HG03139 (cell line): ENCODE measurements at regions not wholly inside any gene's neighbourhood (a gene's known extent, or its start where the extent isn't known, plus 50 kb on each side); places are given as distances from the start of the nearest gene placed in this dataset.
A peak's percentile ranks its signal among the peaks of the same experiment; 100 is the strongest.

ENCODE experiments used
- ATAC-seq: cut with Tn5 transposase; IDR thresholded peaks from one replicate; pipeline ENCODE4 v1.9.1; 2021; ENCODE audit not compliant: unreplicated experiment

DNA sequence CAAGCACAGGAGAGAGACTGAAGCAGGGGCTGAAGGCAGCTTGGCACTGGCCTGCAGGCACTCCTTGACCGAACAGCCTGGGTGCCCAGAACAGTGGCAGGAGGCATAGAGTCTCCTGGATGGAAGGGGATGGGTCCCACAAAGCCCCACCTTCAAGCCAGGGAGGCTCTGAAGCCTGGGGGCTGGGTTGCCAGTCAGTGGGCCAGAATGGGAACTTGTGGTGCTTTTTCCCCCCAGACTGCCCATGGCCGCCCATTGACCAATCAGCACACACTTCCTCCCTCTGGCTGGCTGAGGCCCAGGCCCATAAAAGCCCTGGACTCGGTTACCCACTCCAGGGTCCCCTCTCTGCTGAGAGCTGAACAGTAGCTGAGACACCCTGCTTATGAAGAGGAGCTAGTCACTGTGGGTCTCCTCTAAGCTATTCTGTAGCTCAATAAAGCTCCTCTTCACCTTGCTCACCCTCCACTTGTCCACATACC lies 109.6 kb downstream of the ELAPOR2 start:
- no peak for ATAC-seq

DNA sequence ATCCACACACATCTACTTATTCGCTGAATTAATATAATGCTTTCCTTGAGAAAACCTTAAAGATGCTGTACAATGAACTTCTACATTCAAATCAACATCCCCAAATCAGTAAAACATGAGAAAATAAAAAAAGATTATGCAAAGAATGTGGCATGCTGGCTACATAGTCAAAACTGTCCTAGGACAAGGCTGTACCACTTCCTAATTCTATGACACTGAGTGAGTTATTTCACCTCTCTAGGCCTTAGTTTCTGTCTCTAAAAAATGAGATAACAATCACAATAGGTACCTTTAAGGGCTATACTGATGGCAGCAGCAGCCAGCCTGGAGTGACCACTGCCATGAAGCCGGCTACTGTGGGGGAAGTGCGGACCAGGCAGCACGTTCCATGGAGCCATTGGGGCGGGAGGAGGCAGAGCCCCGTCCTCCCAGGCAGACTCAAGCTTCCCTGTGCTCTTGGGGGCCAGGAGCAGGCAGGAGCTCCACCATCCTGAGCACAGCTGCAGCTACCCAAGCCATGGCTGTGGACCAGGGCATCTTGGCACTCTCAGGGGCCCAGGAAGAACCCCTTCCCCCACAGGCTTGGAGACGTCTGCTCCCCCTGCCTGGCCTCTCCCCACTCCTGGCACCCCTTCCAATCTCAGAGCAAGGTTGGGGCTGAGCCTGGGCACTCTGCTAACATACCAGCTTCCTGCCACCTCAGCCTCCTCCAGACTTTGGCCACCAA lies 110.2 kb downstream of the ELAPOR2 start:
- ATAC-seq: peak; percentile 89

DNA sequence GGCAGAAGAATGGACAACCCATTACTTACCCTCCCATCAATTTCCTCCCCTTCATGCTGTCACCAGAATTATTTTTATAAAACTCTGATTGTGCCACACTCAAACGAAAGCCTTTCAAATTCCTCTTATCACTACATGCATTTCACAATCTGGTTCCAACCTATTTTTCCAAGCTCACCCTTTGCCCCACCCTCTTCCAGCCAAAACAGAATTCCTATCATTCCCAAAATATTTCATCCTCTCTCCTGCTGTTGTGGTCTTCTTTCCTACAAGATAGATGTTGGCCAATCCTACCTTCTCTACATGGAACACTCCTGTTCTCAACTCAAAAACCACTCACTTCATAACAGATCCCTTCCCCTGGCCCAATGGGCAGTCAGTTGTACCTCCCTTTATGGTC lies 111.5 kb downstream of the ELAPOR2 start:
- ATAC-seq: no peak

DNA sequence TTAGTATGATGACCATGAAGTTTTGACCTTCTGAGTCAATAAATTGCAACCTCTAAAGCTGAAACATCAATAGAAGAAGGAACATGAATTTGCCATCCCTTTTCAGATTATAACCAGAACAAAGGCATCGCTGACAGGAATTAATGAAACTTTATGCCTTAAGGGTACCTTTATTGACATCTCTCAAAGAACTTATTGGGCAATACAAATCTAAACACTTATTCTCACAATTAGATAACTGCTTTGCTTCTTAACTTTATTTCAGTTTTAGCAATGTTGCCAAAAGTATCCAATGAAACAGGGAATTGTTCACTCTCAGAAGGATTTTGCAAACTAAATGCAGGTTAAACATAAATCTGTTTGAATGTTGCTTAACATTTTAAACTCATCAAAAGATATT lies 116.0 kb downstream of the ELAPOR2 start:
- ATAC-seq: no peak

DNA sequence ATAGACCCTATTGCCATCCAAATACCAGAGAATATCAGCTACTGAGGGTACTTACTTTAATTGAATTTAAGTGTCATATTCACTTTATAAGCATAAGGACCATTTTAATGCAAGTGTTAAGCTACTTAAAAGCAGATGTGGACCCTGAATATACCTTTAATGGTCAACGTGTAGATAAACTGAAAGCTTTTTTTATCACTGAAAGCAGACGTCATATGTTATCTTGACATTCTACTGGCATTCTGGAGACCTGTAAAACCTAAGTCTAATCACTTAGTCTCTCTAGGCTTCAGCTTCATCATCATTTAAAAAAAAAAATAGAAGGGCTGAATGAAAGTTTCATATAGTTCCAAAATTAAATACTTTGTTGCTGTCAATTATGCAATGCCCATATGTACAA lies 116.5 kb downstream of the ELAPOR2 start:
- ATAC-seq: no peak

DNA sequence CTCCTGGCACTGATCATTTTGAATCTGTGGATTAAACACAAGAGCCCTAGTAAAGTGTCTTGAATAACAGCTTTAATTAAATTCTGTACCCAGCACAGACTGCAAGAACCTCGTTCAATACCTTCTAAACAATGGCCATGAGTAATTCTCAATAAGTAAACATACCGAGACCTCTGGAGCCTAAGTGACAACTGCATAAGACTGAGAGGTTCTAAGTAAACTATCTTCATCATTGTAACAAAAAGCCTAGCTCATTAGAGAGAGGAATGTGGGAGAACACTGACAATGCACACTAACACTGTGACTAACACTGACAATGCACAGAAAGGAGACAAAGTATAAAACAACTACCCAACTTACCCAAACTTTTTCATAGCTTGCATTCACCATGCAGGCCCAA lies 117.4 kb downstream of the ELAPOR2 start:
- ATAC-seq: no peak

DNA sequence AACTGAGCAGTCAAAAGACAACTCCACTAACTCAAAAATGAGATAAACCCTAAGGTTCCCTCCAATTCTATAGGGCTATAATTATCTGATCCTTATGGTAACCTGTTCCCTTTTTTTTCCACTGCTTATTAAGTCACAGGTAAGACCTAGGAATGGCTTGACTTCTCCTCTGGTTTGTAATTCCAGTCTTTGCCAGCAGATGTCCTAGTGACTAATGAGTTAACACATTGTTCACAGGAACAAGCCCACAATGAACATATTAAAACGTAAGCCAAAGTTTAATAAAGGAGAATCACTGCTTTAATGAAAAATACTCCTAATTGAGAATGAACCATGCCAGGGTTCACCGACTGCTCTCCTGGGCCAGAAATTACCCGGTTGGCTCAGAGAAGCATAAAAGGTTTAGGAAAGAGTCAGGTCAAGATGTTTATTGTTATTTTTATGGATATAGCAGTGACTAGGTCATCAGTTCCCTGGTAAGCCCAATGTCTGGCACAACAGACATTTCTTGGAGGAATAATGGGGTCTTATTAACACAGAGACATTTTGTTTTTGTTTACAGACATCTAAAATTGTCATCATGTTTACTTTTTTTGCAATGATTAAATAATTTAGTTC lies 120.1 kb downstream of the ELAPOR2 start:
- ATAC-seq: peak; percentile 77

DNA sequence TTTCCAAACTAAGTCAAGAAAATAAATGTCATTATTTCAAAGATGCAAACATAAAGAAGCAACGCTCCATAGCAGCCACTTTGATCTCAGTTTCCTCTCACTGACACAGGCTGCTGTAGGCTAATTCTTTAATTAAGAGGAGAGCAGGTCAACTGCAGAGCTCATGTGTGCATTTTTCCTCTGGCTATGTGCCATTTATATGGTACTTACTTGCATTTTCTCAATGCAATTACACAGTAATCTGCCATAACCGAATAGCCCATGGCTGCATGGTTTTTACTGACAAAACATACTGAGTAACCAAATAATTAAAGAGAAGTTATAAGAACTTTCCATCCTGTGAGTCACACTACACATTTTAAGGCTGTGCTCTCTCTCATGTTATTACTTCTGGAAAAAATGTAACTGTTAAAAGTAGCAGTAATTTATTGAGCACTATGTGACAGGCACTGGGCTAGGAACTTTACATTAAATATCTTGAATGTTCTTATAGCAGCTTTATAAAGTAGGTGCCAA lies 122.0 kb downstream of the ELAPOR2 start:
- no peak for ATAC-seq

DNA sequence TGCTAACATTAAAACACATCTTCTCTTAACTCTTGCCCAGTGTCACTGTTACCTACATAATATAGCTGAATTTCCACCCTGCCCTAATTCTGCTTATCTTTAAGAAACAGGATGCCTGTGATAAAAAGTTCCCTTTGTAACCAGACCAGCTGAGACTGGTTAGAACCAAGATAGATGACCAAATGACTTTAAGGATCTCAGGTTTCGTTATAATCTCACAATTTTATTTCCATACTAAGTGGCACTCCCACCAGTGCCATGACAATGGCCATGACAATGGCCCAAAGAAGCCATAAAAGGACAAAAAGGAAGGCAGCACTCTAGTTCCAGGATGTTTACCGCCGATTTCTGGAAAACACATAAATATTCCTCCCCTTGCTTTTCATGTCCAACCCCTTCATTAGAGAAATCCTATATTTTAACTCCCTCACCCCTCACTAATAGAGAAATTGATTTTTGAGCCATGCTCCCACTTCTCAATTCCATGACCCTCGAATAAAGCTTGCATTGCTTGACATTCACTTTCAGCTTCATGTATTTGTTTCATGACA lies 126.1 kb downstream of the ELAPOR2 start:
- ATAC-seq: no peak

DNA sequence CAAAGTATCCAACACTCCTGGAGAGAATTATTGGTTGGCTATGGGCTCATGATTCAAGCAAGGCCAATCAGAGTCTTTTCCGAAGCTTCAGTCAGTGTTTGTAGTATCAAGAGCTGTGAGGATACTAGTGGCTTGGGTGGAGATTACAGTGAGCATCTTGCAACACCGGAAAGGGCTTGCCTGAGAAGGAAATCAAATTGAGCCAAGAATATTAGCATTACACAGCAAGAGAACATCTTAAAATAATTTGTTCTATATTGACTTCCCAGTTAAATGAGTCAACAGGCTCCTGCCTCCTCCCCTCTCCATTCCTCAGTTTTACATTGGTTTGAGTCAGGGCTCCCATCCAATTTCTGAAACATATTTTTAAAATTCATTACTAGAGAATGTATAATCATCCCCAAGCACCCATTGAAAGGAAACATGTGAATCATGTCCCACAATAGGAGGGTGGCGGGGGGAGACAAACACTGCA lies 127.4 kb downstream of the ELAPOR2 start:
- ATAC-seq: no peak

DNA sequence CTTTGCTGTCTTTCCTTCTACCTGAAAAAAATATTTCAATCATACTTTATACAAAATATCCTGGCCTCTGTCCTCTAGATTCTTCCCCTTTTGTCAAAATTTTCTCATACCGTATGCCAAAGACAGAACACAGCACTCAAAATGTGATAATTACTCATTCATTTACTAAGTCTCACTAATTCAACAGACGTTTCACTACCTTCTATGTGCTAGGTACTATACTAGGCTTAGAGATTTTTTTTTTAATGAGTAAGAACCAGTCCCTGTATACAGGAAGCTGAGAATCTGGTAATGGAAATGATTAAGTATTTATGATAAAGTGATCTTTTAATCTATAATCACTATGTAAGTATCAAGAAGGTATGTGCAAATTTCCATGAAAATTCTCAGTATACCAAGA lies 128.0 kb downstream of the ELAPOR2 start:
- ATAC-seq: no peak

DNA sequence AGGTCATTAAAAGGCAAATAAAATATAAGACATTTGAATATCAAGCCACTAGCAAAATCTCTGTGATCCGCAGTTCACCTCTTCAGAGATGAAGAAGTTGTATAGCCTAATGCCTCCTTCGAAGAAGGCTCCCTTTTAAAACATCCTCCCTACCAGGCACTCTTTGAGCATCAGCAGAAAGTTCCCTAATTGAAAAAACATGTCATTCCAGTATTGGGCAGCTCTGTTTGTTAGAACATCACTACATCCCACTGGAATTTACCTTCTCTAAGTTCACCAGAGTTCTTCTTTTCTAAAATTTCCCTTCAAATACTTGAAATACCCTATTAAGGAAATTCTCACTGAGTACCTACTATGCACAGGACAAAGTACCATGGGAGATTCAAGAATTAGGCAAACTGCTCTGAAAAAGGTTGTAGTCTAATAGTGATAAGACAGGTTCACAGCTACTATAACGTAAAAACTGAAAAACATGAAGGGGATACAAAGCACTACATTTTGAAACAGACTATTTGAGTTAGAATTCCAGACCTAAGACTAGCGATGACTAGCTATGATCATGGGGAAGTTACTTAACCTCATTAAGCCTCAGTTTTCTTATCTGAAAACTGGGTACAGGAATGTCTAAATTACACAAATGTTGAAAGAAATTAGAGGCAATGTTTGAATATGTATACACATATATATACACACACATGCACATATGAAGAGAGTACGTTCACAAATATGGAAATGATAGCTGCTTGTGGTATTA lies 128.7 kb downstream of the ELAPOR2 start:
- ATAC-seq: no peak

DNA sequence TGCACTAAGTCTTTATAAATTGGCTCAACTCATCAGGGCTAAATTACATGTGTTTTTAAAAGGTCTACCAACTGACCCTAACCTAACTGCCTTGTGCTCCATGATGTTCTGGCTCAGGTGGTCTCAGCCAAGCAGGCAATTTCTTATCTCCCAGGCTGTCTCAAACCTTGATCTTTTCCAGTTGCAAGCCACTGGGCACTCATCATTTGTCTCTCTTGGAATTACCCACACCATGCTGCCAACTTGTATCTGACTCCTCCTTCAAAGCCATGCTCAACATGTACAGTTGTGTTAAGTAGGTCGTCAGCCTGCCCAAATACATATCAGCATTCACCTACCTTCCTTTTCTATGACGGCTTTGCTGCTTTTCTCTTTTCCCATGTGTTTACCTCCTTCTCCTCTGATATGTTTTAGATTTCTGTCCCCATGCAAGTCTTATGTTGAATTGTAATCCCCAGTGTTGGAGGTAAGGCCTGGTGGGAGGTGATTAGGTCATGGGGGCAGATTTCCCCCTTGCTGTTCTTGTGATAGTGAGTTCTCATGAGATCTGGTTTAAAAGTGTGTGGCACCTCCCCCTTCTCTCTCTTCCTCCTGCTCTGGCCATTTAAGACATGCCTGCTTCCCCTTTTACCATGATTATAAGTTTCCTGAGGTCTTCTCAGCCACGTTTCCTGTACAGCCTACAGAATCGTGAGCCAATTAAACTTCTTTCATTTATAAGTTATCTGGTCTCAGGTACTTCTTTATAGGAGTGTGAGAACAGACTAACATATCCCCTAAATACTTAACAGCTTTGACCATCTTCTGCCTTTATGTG lies 130.0 kb downstream of the ELAPOR2 start:
- no peak for ATAC-seq

DNA sequence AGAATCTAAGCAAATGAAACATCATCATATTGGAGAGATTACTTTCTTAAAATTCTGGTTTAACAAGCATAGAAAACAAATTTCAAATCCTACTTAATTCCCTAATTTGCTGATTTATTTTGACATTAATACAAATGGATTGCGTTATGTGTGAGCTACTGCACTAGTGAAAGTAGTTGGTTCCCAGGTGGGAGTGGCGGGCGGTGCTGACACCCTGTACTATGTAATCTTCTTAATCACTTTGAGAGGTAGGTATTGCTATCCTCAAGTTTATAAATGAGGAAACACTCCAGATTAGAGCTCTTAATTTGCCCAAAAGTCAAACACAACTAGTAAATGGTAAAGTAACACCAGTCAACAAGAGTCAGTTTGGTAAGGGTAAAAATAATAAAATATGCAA lies 131.1 kb downstream of the ELAPOR2 start:
- no peak for ATAC-seq

DNA sequence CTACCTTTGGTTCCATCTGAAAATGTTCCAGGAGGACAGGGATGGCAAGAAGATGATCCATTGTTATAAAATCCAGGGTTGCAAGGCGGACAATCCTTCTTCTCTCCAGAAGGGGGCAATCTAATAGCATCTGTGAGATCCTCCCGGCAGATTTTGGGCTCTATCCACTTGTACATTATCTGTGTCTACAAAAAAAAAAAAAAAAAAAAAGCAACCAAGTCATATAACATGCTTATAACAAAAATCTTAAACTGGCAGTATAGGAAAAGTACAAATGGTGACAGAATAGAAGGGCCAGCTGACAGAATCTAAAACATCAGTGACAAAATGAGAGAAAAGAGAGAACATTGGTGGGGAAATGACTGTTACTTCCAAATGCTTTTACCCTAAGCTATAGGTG lies 132.7 kb downstream of the ELAPOR2 start:
- ATAC-seq: peak; percentile 46

DNA sequence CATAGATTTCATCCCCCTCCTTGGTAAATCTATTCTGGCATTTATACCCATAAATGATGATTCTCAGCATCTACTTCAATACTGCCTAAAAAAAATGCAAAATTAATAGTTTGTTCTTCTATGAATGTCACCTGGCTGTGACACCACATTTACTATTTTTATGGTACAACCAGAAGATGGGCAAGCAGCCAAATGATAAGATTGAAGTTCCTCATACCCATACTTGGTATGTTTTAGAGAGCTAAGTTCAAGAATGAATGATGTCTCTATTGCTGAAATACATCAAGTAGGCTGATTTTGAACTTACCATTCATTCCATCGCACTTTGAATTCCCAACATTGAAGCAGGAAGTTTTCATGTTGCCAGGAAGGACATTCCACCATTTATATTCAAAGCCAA lies 134.2 kb downstream of the ELAPOR2 start:
- no peak for ATAC-seq

DNA sequence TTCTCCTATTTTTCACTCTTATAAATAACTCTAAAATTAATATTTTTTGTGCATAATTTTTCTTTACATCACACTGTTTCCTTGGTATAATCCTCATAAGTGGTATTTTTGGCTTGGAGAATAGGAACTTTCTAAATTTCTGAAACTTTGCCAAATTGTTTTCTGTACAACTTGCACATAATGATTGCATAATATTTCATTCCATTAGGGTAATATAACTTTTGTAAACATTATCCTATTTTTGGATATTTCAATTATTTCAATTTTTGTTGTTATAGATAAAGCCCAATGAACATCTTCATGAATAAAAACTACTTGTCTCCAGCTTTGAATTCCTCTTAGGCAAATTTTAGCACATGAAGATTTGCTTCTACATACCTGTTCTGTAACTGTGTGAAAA lies 135.9 kb downstream of the ELAPOR2 start:
- ATAC-seq: no peak

DNA sequence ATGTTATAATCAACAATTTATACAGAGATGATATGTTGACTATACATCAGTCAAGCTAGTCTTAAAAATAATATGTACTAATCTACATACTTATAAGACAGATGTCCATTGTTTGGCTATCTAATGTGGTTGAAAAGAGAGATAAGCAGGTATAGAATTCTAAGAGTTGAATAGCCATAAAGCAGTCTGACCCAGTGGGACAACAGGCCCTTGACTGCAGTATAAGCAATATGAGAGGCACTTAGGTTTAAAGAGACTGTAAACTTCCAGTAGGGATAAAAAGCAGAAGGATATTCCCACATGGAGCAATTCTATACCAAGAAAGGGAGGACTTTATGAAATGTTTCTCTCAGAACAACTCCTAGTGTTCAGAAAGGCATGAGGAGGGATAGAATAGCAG lies 139.3 kb downstream of the ELAPOR2 start:
- ATAC-seq: no peak

DNA sequence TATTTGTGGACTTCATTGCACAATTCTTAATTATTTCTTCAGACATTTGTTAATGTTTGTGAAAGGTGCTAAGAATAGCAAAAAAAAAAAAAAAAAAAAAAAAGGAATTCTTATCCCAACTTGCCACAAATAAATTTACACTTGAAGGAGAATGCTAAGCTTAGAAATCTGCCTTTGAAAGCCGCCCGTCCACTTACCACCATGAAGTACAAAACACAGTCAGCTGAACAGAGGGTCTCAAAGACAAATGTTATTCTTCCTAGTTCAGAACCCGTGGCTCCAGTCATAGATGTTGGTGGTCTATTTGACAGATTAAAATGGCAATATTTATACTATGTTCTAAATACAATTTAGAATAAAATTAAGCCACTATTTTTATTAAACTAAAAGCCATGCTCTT lies 141.2 kb downstream of the ELAPOR2 start:
- ATAC-seq: no peak

DNA sequence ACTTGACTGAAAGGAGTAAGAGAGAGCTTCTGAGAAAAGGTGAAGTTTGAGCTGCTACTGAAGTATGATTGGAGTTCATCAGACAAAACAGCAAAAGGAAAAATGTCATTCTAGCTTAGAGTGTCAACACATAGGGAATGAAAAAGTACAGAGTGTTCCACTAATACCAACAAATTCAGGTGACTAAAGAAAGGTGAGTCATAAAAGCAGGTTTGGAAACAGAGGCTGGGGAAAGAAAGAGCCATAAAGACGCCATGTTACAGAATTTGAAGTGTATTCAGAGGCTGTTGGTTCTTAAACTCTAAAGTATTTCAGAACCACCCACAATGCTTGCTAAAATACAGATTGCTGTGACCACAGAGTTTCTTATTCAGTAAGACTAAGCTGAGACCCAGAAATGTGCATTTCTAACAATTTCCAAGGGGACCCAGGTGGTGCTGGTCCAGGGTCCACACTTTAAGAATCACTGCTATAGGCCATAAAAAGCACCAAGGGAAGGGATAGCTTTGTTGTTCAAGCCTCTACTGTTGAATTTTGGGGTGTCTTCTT lies 143.1 kb downstream of the ELAPOR2 start:
- no peak for ATAC-seq
